Dermis microvascular lymphatic vessel endothelial cell (primary cell): ENCODE measurements at regions not wholly inside any gene's neighbourhood (a gene's known extent, or its start where the extent isn't known, plus 50 kb on each side); places are given as distances from the start of the nearest gene placed in this dataset.
"Not testable (repeated sequence)": the region's sequence is repeated elsewhere in the genome, so short reads cannot be mapped to it uniquely, and the experiment has no call there.

ENCODE experiments used
- DNase-seq, 2 donors: peaks; one replicate each; pipeline versions ENCODE4 v3.0.0 to v3.0.0-alpha.2; 2010; ENCODE audit warnings: low read depth in 2 of 2

DNA sequence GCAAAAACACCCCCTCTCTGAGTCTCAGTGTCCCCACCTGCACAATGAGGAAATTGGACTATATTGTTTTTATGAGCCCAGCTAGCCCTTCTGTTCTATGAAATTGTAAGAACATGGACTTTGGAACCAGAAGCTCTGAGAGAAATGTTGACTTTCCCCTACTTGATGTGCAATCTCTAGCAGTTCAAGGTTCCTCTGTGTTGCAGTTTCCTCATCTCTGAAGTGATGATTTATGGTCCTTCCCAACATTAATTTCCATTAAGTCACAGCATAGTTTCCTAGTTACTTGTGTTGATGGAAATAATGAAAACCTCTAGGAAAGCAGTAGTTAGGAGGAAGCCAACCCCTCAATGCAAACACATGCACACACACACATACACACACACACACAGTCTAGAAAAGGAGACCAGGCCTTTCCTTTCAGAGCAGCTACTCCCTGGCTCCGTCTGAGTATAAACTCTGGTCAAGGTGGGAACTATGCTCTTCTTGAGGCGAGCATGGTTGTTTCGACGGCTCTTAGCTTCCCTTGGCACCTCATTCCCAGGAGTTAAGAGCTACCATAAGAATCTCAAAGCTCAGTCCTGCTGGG, 518.4 kb downstream of the SOX6 start:
- DNase-seq, result no peak

DNA sequence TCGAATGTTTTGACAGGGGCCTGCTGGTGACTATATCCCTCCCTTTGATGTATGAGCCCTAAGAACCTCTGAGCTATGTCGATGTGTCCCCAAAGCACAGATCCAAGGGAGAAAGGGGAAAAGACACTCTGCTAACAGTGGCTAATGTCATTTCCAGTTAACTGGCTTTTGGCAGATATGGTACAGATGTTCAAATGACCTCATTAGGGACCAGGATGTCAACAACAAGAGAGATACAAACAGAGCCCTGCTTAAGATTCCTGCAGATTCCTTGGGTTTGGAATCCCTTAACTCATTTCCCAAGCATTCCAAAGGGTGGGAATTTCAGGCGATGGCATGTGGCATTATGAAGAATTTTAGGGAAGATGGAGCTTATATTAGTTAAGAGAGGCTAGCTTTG, 517.3 kb downstream of the SOX6 start:
- DNase-seq, result no peak

DNA sequence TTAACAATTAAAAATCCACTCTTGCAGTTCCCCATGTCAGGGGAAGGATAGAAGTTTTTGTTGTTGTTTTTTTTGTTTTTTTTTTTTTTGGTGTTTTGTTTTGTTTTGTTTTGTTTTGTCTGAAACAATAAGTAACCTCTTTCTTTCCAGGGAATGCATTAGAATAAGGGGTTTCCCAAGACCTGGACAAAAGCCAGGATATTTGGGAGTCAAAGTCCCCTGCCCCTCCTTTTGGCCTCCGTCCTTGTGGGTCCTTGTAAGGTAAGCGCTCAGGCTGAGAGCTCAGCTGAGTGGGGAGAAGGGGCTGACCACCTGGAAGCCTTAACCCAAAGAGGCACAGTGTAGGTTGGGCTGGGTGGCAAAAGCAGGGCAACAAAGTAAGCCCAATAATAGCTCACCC, 515.4 kb downstream of the SOX6 start:
- no peak for DNase-seq

DNA sequence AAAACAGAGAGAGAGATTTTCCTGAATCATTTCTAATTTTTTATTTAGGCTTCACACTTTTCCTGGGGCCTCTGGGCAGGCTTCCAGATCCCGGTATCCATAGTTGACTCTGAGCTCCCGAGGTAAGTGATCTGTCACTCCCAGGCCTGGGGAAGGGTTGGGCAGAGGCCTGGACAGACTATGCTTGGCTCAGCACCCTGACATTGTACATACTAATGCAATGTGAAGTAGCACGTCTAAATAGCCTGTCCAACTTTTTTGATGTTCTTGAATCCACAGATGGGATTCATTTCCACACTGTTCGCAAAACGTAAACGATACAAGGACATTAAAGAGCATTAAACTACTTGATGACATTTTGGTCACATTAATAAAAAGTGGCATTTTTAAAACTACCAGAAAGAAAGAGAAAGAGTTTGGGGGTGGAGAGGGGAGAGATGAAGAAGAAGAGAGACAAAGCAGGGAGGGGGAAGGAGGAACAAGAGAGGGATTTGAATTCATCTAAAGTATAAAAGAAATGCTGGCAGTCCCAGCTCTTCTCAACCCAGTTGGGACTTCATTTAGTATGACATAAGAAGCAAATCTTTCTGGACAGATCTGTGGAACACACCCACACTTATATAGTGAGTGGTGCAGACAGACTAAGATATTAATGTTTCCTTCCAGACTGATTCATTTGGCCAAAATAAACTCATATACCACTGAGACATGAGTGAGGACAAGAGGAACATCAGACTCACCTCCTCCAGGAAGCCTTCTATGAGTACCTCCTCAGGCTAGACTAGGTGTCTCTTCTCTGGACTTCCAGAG, 514.2 kb downstream of the SOX6 start:
- no peak for DNase-seq

DNA sequence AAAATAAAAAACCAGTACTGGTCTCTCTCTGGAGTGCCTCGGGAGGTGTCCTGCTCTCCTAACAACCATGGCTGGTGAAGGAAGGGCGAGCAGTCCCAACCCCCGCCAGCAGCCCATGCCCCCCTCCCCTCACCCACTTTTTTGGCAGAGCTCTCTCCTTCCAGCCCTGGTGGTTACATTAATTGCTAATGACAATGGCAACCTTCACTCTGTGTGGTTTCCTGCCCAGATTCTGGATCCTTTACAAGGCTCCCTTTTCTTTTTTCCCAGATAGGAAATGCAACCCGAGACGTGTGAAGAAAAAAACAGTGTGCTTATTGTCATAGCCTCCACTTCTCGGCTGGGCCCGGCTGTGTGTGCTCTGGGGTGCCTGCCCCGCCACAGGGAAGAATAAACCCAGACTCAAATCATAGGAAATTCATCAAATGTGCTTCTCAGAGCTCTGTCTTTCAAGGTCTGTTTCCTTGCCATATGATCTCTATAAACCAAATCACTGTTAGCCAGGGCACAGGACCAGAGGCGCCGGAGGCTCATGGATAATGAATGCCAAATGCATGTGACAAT, 513.0 kb downstream of the SOX6 start:
- DNase-seq, result peak in 1 of 2 donors; percentile 42

DNA sequence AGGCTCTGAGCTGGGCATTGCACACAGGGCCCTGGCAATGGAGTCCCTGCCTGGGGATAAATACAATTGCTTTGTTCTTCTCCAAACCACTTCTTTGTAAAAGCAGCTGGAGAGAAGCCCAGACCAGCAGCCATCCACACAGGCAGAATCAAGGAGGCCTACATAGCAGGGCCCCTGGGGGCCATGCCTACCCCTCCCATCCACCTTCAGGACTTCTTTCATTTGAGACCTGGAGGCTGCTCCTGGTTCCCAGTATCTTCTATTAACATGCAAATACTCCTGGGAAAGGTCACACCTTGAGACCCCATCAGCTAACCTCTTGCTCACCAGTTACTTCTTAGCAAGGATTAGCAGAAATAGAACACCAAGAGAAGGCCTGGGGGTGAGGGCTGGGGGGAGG, 511.1 kb downstream of the SOX6 start:
- DNase-seq, result no peak

DNA sequence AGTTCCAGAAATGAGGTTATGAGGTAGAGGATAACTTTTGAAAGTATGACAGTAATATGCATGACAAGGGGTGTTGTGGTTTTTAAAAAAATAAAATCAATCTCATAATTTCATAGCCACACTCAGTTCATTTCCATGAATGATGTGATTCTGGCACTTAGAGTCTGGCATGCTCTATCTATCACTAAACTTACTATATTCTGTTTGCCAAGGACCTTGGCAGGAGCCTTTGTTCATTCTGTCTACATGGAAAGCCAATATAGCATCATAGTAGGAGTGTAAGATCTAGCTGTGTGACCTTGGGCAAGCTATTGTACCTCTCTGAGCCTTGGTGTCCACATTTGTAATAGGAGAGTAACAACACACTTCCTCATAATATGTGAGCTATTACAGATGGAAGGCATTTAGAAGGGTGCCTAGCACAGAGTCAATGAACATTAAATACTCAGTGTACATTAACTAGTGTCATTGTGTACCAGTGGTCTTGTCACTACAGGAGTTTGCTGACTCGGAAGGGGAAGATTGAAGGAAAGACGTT, 507.6 kb downstream of the SOX6 start:
- DNase-seq, result no peak

DNA sequence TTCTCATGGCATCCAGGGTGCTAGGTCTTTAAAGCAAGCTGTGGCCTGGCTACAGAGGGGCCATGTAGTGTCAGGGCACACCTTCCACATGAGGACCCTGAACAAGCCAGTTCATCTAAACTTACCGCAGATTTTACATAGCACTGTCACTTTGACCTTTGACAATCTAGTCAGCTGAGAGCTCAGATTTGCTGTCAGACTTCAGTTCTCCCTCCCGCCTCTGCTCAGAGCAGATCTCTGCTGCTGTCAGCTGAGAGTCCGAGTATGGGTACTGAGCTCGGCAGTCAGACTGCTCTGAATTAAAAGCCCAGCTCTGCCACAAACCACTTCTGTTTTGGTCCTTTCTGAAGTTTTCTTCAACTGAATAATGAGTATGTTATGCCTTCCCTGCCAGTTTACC, 507.1 kb downstream of the SOX6 start:
- DNase-seq, result no peak

DNA sequence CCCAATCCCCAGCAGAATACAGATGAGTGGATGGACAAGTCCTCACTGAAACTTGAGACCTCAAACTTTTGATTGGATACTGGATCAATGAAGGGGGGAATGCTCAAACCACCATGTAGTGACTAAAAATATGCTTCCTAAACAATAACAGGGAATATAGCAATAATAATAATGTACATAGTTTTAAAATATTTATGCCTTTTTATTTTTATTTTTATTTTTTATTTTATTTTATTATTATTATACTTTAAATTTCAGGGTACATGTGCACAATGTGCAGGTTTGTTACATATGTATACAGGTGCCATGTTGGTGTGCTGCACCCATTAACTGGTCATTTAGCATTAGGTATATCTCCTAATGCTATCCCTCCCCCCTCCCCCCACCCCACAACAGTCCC, 506.0 kb downstream of the SOX6 start:
- DNase-seq, result not testable (repeated sequence)

DNA sequence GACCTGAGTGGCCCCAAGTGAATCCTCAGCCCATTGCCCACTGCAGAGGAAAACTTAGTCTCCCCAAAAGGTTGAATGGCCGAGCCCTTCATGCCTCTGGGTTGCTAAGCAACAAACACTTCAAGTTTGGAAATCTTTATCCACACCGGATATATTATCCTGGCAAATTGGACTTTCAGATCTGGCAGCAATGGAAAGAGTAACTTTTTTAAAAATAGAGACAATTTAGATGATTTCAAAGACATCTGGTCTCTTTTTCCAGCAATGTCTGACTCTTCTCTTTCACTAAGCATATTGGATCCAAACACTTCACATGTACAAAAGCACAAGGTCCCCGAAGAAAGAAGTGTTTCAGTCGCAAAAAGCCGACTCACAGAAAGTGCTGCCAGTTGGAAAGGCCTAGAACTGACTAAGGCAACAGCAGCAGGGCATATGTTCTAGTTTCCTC, 505.3 kb downstream of the SOX6 start:
- no peak for DNase-seq

DNA sequence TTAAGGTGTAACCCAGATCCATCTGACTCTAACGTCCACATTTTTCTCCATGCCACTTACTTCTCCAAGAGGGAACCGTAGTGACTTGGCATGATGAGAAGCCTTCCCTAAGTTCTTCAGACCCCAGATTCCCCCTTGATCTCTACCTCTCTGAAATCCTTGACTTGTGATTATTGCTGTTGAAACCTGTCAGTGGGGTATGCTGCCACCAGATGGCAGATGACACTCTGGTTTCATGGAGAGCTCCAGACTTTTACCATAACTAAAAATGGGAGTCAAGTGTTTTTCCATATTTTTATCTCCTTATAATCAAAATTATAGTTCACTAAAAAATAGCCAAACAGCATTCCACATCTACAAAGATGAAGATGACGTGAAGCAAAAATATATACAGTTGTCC, 504.2 kb downstream of the SOX6 start:
- peak in 1 of 2 donors; percentile 19 for DNase-seq

DNA sequence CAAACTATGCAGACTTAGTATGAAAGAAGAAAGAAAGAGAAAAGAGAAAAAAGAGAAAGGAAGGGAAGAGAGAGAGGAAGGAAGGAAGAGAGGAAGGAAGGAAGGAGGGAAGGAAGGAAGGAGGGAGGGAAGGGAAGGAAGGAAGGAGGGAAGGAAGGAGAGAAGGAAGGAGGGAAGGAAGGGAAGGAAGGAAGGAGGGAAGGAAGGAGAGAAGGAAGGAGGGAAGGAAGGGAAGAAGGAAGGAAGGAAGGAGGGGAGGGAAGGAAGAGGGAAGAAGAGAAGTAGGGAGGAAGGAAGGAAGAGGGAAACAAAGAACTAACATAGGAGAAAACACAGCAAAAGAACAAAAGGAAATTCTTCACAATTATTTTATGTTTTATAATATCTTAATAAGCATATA, 502.1 kb downstream of the SOX6 start:
- DNase-seq, result no peak

DNA sequence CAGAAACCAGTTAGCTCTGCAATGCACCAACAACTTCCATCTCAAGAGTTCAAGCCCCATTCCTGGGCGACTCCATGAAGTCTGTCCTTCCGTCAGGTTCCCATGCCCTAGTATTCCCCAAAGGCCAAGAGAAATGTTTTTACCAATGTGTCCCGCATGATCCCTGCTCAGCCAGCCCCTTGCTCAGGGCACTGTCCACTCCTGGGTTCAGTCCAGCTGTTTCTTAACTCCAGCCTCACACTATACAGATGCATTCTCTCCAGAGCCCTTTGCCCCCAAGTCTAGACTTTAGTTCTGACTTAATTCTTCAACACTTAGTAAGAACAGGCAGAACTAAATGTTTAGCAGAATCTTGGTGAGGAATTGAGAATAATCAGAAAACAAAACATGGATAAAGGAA, 497.5 kb downstream of the SOX6 start:
- DNase-seq, result no peak

DNA sequence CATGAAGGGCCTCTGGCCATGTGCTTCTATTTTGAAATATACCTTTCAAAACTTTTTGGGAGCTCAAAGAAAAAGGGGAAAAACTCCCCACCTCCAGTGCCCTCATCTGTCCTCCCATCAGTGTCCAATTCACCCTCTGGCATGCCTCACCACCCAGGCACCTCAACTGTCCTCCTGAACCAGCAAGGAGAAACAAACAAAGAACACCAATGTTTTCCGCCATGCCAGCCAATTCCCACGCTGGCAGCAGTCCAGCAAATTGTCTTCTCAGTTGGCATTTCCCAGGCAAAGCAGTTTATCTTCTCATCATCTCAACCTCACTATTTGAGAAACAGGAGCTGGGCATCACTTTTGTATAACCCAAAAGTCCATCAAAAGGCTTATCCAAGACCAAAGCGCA, 496.9 kb downstream of the SOX6 start:
- DNase-seq, result no peak

DNA sequence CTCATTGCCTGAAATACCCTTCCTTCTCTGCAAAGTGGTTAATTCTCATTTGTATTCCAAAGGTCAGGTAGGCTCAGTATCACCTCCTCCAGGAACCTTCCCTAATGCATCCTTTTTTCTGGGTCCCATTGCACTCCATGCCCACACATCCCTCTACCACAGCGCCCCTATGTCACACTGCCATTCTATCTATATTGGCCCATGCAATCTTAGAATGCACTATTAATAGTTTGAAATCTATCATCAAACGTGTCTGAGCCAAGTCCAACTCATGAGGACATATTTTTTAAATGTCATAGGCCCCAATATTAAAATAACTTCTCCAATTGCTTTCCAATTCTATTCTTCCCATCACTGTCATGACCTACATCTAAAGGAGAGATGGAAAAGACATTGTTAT, 495.1 kb downstream of the SOX6 start:
- DNase-seq, result no peak

DNA sequence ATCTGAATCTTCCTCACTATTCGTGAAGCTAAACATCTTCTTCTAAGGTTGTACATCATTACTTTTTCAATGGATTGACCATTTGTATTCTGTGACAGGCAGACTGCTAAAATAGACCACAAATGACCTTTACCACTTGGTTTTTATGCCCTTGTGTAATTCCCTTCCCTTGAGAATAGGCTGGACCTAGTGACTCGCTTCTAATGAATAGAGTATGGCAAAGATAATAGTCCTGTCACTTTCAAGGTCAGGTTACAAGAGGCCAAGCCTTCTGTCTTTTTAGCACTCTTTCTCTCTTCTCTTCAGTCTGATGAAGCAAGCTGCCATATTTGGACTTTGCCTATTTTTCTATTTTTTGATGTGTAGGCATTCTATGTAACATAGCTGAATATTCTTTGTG, 492.9 kb downstream of the SOX6 start:
- DNase-seq, result no peak

DNA sequence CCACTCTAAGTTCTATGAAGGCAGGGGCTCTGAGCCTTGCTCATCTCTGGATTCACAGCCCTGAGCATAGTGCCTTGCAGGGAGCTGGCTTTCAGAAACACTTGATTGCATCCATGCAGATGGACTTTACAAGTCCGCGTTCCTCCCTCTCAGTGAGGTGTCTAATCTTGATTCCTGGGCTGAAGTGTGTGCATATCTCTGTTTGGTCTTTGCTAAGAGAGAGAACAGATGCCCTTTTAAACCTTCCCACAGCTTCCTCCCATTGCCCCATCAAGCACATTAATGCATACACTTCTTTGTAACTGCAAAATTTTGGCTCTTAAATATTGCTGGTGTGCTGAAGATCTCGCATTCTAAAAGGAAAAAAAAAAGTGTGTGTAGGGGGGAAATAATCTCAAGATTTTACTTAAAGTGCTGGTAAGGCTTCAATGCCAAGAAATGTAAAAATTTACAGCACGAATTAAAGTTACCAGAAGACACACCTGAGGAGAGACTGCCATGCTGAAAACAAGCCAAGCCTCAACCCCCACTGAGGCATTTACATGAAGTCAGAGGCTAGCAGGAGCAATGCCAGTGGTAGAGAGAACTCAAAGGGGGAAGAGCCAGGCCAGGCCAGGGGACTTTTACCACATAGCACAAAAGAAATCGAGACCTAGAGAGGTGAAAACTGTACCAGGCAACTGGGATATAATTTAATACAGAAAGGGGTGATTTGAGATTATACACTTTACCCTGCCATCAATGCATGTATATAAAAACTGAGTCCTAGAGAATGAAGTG, 492.1 kb downstream of the SOX6 start:
- DNase-seq, result no peak

DNA sequence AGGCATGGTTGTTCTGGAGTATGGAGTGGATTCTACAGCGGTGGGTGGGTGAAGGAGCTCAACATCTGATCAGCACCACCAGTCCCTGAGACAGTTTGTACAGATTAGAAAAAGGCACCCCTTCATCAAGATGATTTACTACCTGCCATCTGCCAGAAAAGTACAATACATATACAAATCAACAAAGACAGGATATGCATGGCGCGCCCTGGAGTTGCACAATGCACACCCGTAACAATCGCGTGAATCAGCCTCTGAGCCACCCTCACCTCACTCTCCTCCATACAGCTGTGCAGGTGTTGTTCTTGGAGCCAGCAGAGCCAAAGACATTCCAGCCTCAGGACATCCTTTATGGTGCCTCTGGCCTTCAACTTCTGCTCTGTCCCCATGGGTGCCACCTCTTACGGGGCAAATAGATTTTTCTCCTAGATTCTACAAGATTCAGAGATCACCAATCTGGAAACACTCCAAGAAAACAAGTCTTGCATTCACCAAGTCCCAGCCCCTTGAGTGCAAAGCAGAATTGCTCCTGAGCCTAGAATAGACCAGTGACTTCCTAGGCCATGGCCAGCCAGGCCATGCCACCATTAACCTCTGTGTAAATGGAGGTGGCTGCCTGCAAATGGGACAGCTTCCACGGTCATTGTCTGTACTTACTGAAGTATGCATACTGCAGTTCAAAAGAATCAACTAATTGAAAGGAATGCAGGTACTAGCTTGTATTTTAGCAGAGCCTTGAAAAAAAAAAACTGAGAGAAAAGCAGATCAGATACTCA, 490.9 kb downstream of the SOX6 start:
- peak; percentile 23 to 44 for DNase-seq

DNA sequence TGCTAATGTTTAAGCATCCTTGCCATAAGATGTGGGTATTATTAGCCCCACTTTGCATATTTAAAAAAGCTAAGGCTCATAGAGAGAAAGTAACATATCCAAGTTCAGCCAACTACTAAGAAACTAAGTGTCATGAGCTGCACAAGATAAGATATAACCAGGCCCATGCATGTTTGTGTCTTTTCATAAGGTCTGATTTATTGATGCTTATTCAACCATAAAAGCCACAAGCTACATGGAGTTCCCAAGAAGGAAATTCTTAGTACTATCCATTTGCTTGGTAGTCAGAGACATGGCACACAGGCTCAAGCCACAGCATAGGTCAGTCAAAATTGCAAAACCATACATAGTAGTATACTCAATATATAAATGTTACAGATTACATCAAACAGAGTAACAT, 488.5 kb downstream of the SOX6 start:
- no peak for DNase-seq

DNA sequence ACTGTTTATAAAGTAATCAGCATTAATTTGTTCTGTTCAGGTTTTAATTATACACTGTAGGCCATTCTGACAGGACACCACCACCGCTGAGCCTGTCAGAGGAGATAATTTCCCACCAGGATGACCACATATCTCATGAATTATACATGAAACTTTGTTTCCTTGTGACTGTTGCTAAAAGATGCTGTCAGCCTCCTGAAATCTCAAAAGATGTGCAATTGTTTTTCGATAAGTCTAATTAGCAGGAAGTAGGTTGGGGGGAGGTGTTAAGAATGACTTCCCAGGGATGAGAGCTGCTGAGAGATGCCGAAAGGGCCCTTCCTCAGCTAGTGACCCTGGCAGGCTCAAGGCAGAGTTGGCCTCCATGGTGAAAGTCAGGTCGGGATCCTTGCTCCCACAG, 485.4 kb downstream of the SOX6 start:
- no peak for DNase-seq

DNA sequence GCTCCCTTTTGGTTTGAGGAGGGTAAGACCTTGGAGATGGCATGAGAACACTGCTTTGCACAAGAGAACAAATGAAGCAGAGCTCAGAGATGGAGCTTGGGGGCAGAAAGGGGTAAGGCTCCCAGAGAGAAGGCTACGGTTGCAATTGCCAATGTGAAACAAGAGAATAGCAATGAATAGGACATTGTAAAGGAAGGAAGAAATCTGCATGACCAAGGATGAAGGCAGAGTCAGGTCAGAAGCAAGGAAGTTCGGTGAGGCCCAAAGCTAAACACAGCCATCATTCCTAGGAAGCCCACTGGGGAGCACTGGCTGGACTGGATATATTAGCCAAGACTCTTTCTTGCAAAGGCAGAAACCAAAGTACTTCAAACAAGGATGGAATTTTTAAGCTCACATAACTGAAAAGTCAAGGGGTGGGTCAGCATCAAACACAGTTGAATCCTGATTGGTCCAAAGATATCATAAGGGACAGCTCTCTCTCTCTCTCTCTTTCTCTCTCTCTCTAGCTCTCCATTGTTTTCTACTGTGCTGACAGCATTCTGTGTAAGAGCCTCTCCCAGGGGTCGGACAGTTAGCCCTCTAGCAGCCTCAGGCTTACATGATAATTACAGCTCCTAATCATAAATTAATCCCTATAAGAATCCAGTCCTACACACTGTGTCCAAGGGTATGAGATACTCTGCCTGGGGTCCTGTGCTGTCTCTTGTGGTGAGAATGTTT, 484.3 kb downstream of the SOX6 start:
- no peak for DNase-seq
